HG03571 (cell line): ENCODE measurements at regions not wholly inside any gene's neighbourhood (a gene's known extent, or its start where the extent isn't known, plus 50 kb on each side); places are given as distances from the start of the nearest gene placed in this dataset.
"Not testable (repeated sequence)": the region's sequence is repeated elsewhere in the genome, so short reads cannot be mapped to it uniquely, and the experiment has no call there.

Experiments used
- ATAC-seq: cut with Tn5 transposase; IDR thresholded peaks from one replicate; pipeline ENCODE4 v1.9.1; 2021; ENCODE audit not compliant: unreplicated experiment

- no peak for ATAC-seq
Measured at GRCh38 chr3:35413483-35413882, 225.8 kb upstream of the ARPP21 start.

- no peak for ATAC-seq
Measured at GRCh38 chr3:35417080-35417479, 222.2 kb upstream of the ARPP21 start.

- ATAC-seq = no peak
Measured at GRCh38 chr3:35422101-35422500, 217.2 kb upstream of the ARPP21 start.

- ATAC-seq = no peak
Measured at GRCh38 chr3:35422836-35423601, 216.3 kb upstream of the ARPP21 start.

GRCh38 chr3:35426366-35426958 lies 212.9 kb upstream of the ARPP21 start:
- ATAC-seq = no peak

- ATAC-seq = no peak
Measured at GRCh38 chr3:35437381-35437780, 201.9 kb upstream of the ARPP21 start.

GRCh38 chr3:35438101-35438500 lies 201.2 kb upstream of the ARPP21 start:
- ATAC-seq = no peak

- ATAC-seq = no peak
Measured at GRCh38 chr3:35439663-35440062, 199.7 kb upstream of the ARPP21 start.

GRCh38 chr3:35440826-35441225 lies 198.5 kb upstream of the ARPP21 start:
- no peak for ATAC-seq

- ATAC-seq = no peak
Measured at GRCh38 chr3:35446896-35447295, 192.4 kb upstream of the ARPP21 start.

- no peak for ATAC-seq
Measured at GRCh38 chr3:35448121-35448520, 191.2 kb upstream of the ARPP21 start.

- no peak for ATAC-seq
Measured at GRCh38 chr3:35448681-35449080, 190.6 kb upstream of the ARPP21 start.

- ATAC-seq = not testable (repeated sequence)
Measured at GRCh38 chr3:35454819-35455218, 184.5 kb upstream of the ARPP21 start.

GRCh38 chr3:35473956-35474355 lies 165.4 kb upstream of the ARPP21 start:
- no peak for ATAC-seq

GRCh38 chr3:35482566-35482965 lies 156.8 kb upstream of the ARPP21 start:
- ATAC-seq = not testable (repeated sequence)

- no peak for ATAC-seq
Measured at GRCh38 chr3:35483131-35483530, 156.2 kb upstream of the ARPP21 start.

GRCh38 chr3:35484929-35485530 lies 154.3 kb upstream of the ARPP21 start:
- no peak for ATAC-seq

GRCh38 chr3:35486295-35486694 lies 153.0 kb upstream of the ARPP21 start:
- no peak for ATAC-seq

GRCh38 chr3:35487376-35487775 lies 151.9 kb upstream of the ARPP21 start:
- ATAC-seq = no peak

GRCh38 chr3:35488526-35488925 lies 150.8 kb upstream of the ARPP21 start:
- ATAC-seq = no peak

GRCh38 chr3:35492841-35493240 lies 146.5 kb upstream of the ARPP21 start:
- no peak for ATAC-seq

GRCh38 chr3:35498506-35499210 lies 140.7 kb upstream of the ARPP21 start:
- no peak for ATAC-seq
